Activated naive CD8-positive, alpha-beta T cell (primary cell): ENCODE measurements at regions not wholly inside any gene's neighbourhood (a gene's known extent, or its start where the extent isn't known, plus 50 kb on each side); places are given as distances from the start of the nearest gene placed in this dataset.
"Not testable (repeated sequence)": the region's sequence is repeated elsewhere in the genome, so short reads cannot be mapped to it uniquely, and the experiment has no call there.

Experiments
- H3K27ac Mint-ChIP-seq: one replicate; pipeline ENCODE4 v1.8.0; 2021; ENCODE audit warnings: mixed read lengths
- H3K27me3 Mint-ChIP-seq: one replicate; pipeline ENCODE4 v1.8.0; 2021; ENCODE audit warnings: mixed read lengths
- H3K36me3 Mint-ChIP-seq: one replicate; pipeline ENCODE4 v1.8.0; 2021; ENCODE audit warnings: mixed read lengths
- H3K4me1 Mint-ChIP-seq: one replicate; pipeline ENCODE4 v1.8.0; 2021; ENCODE audit warnings: low read depth, mixed read lengths
- H3K4me3 Mint-ChIP-seq: one replicate; pipeline ENCODE4 v1.8.0; 2021; ENCODE audit warnings: mild to moderate bottlenecking, mixed read lengths
- H3K9me3 Mint-ChIP-seq: one replicate; pipeline ENCODE4 v1.8.0; 2021; ENCODE audit warnings: low read depth, mixed read lengths

GRCh38 chr12:11446372-11446771, 51.0 kb upstream of the PRB2 start:
- Mint-ChIP-seq H3K4me1 (no peaks in the 10 kb centered on the region), H3K36me3 (no peaks in the 10 kb centered on the region)

GRCh38 chr12:11457996-11458645, 62.8 kb upstream of the PRB2 start:
- peaks cover 3% of the 10 kb centered on the region for H3K4me1 Mint-ChIP-seq

More at GRCh38 chr12:11446372-11446771, 51.0 kb upstream of the PRB2 start:
- Mint-ChIP-seq H3K9me3 (no peaks in the 10 kb centered on the region), H3K27ac (no peak overlapping the region), H3K4me3 (no peak overlapping the region), H3K27me3 (no peaks in the 10 kb centered on the region)

DNA sequence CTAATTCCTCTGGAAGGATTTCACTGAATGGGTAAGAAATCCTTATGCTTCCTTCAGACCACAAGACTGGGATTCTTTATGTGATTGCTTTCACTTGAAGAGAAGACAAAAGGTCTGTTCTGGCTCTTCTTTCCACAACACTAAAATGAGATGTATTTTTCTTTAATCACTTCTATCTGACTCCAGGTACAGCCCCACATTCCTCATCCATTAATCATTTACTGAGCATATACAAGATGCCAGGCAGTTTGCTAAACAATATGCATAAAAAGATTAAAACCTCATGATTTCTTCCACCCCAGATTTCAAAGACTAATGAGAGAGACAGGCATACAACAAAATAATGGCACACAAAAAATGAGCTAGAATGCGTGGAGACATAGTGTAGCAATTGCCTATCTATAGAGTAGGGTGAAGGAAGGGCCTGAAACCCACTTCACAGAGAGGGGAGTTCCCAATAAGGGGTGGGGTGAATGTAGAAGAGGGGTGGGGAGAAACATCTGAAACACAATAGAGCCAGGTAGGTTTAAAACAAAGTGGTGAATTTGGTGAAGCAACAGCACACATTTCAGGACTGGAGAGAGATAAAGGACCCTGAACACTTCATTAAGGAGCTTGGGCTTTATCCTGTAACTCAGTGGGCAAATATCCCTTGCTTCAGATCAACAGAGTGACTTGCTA, 65.1 kb upstream of the PRB2 start:
- Mint-ChIP-seq H3K9me3 (no peaks in the 10 kb centered on the region), H3K36me3 (no peaks in the 10 kb centered on the region)

More at GRCh38 chr12:11457996-11458645, 62.8 kb upstream of the PRB2 start:
- no peaks in the 10 kb centered on the region for H3K9me3 Mint-ChIP-seq
- no peak overlapping the region for H3K27ac Mint-ChIP-seq
- H3K4me3 Mint-ChIP-seq, result no peak overlapping the region
- no peaks in the 10 kb centered on the region for H3K27me3 Mint-ChIP-seq
- H3K36me3 Mint-ChIP-seq, result no peaks in the 10 kb centered on the region

GRCh38 chr12:11461433-11461832, 66.1 kb upstream of the PRB2 start:
- Mint-ChIP-seq H3K27me3 (no peaks in the 10 kb centered on the region), H3K4me1 (peaks cover 3% of the 10 kb centered on the region)

More for the DNA sequence above, 65.1 kb upstream of the PRB2 start:
- Mint-ChIP-seq H3K27me3 (no peaks in the 10 kb centered on the region), H3K4me3 (no peak overlapping the region), H3K4me1 (peaks cover 3% of the 10 kb centered on the region), H3K27ac (no peak overlapping the region)

DNA sequence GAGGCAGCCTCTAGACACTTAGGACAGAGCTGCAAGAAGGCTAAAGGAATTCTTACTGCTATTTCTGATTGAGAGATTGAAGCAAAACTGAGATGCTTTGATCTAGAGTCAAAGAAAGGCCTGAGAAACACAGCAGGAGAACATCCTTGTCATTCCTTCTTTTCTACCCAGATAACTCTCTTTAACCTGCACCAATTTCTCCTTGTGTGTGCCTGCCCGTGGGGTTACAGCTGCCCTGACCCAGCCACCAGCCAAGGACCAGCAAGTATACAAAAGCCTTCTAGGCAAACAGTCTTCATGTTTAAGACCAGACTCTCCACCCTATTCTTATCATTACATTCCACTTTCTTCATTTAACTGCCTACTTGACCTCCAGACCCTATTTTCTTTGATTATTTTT, 81.7 kb upstream of the PRB2 start:
- no peaks in the 10 kb centered on the region for H3K9me3 Mint-ChIP-seq

More at GRCh38 chr12:11461433-11461832, 66.1 kb upstream of the PRB2 start:
- Mint-ChIP-seq H3K27ac (no peak overlapping the region), H3K9me3 (no peaks in the 10 kb centered on the region), H3K4me3 (no peak overlapping the region), H3K36me3 (no peaks in the 10 kb centered on the region)

GRCh38 chr12:11482955-11483354, 87.6 kb upstream of the PRB2 start:
- H3K36me3 Mint-ChIP-seq, result no peaks in the 10 kb centered on the region
- no peak overlapping the region for H3K4me3 Mint-ChIP-seq
- H3K27me3 Mint-ChIP-seq, result peaks cover 3% of the 10 kb centered on the region
- peaks cover 4% of the 10 kb centered on the region for H3K4me1 Mint-ChIP-seq
- no peak overlapping the region for H3K27ac Mint-ChIP-seq
- H3K9me3 Mint-ChIP-seq, result no peaks in the 10 kb centered on the region

More for the DNA sequence above, 81.7 kb upstream of the PRB2 start:
- H3K4me3 Mint-ChIP-seq, result no peak overlapping the region
- no peaks in the 10 kb centered on the region for H3K27me3 Mint-ChIP-seq
- no peaks in the 10 kb centered on the region for H3K36me3 Mint-ChIP-seq
- no peaks in the 10 kb centered on the region for H3K4me1 Mint-ChIP-seq
- no peak overlapping the region for H3K27ac Mint-ChIP-seq

GRCh38 chr12:11486623-11487444, 91.5 kb upstream of the PRB2 start:
- Mint-ChIP-seq H3K27ac (no peak overlapping the region), H3K9me3 (no peaks in the 10 kb centered on the region), H3K27me3 (peaks cover 3% of the 10 kb centered on the region), H3K4me3 (no peak overlapping the region), H3K4me1 (peaks cover 4% of the 10 kb centered on the region), H3K36me3 (no peaks in the 10 kb centered on the region)

- Mint-ChIP-seq H3K27ac (no peak overlapping the region), H3K4me3 (no peak overlapping the region), H3K9me3 (no peaks in the 10 kb centered on the region), H3K36me3 (no peaks in the 10 kb centered on the region), H3K27me3 (peaks cover 16% of the 10 kb centered on the region), H3K4me1 (peaks cover 4% of the 10 kb centered on the region)
Measured at GRCh38 chr12:11496157-11496851, 100.9 kb upstream of the PRB2 start.

- H3K4me3 Mint-ChIP-seq, result no peak overlapping the region
- no peaks in the 10 kb centered on the region for H3K9me3 Mint-ChIP-seq
- H3K36me3 Mint-ChIP-seq, result no peaks in the 10 kb centered on the region
- no peak overlapping the region for H3K27ac Mint-ChIP-seq
- peaks cover 16% of the 10 kb centered on the region for H3K27me3 Mint-ChIP-seq
- peaks cover 4% of the 10 kb centered on the region for H3K4me1 Mint-ChIP-seq
Measured at GRCh38 chr12:11497438-11497837, 102.1 kb upstream of the PRB2 start.

GRCh38 chr12:11497995-11498394, 102.6 kb upstream of the PRB2 start:
- Mint-ChIP-seq H3K4me1 (peaks cover 4% of the 10 kb centered on the region), H3K27me3 (peaks cover 16% of the 10 kb centered on the region), H3K4me3 (no peak overlapping the region), H3K27ac (no peak overlapping the region), H3K9me3 (no peaks in the 10 kb centered on the region), H3K36me3 (no peaks in the 10 kb centered on the region)

GRCh38 chr12:11498574-11498973, 103.2 kb upstream of the PRB2 start:
- not testable (repeated sequence) for H3K27ac Mint-ChIP-seq, H3K36me3 Mint-ChIP-seq, H3K4me1 Mint-ChIP-seq, H3K9me3 Mint-ChIP-seq, H3K4me3 Mint-ChIP-seq
- H3K27me3 Mint-ChIP-seq, result peaks cover 16% of the 10 kb centered on the region

GRCh38 chr12:11499806-11500187, 104.4 kb upstream of the PRB2 start:
- Mint-ChIP-seq H3K4me1 (peaks cover 4% of the 10 kb centered on the region), H3K27me3 (peaks cover 16% of the 10 kb centered on the region), H3K27ac (no peak overlapping the region), H3K9me3 (no peaks in the 10 kb centered on the region), H3K4me3 (no peak overlapping the region), H3K36me3 (no peaks in the 10 kb centered on the region)

GRCh38 chr12:11500188-11500860, 105.0 kb upstream of the PRB2 start:
- Mint-ChIP-seq H3K27me3 (peaks cover 16% of the 10 kb centered on the region), H3K4me3 (no peak overlapping the region), H3K27ac (no peak overlapping the region), H3K4me1 (peaks cover 4% of the 10 kb centered on the region), H3K9me3 (no peaks in the 10 kb centered on the region), H3K36me3 (no peaks in the 10 kb centered on the region)

- Mint-ChIP-seq H3K27me3 (peaks cover 16% of the 10 kb centered on the region), H3K9me3 (no peaks in the 10 kb centered on the region), H3K36me3 (no peaks in the 10 kb centered on the region), H3K27ac (no peak overlapping the region), H3K4me3 (no peak overlapping the region), H3K4me1 (peaks cover 4% of the 10 kb centered on the region)
Measured at GRCh38 chr12:11500861-11501230, 105.5 kb upstream of the PRB2 start.
